ENCODE measurements at regions not wholly inside any gene's neighbourhood (a gene's known extent, or its start where the extent isn't known, plus 50 kb on each side); places are given as distances from the start of the nearest gene placed in this dataset.

- DNase-seq (ENCODE audit: low read depth in 2 of 2) = no peak
Observed at GRCh38 chr10:131795761-131796160, 105.0 kb upstream of the PPP2R2D start.

- no peak for DNase-seq (ENCODE audit: low read depth in 2 of 2)
Observed at GRCh38 chr10:131797626-131798025, 103.2 kb upstream of the PPP2R2D start.

GRCh38 chr10:131799429-131799828 is 101.4 kb upstream of the PPP2R2D start:
- no peak for DNase-seq (ENCODE audit: low read depth in 2 of 2)

- no peak for DNase-seq (ENCODE audit: low read depth in 2 of 2)
Observed at GRCh38 chr10:131802156-131802915, 98.5 kb upstream of the PPP2R2D start.

- DNase-seq (ENCODE audit: low read depth in 2 of 2) = no peak
Observed at GRCh38 chr10:131802996-131803395, 97.8 kb upstream of the PPP2R2D start.

- no peak for DNase-seq (ENCODE audit: low read depth in 2 of 2)
Observed at GRCh38 chr10:131803860-131804425, 96.9 kb upstream of the PPP2R2D start.

GRCh38 chr10:131804551-131805295 is 96.1 kb upstream of the PPP2R2D start:
- no peak for DNase-seq (ENCODE audit: low read depth in 2 of 2)

GRCh38 chr10:131805696-131806095 is 95.1 kb upstream of the PPP2R2D start:
- no peak for DNase-seq (ENCODE audit: low read depth in 2 of 2)

- DNase-seq (ENCODE audit: low read depth in 2 of 2) = no peak
Observed at GRCh38 chr10:131806146-131806545, 94.7 kb upstream of the PPP2R2D start.

GRCh38 chr10:131806646-131807317 is 94.0 kb upstream of the PPP2R2D start:
- DNase-seq (ENCODE audit: low read depth in 2 of 2) = no peak

- no peak for DNase-seq (ENCODE audit: low read depth in 2 of 2)
Observed at GRCh38 chr10:131808370-131808930, 92.4 kb upstream of the PPP2R2D start.

- no peak for DNase-seq (ENCODE audit: low read depth in 2 of 2)
Observed at GRCh38 chr10:131810036-131810804, 90.6 kb upstream of the PPP2R2D start.

GRCh38 chr10:131810805-131811629 is 89.8 kb upstream of the PPP2R2D start:
- DNase-seq (ENCODE audit: low read depth in 2 of 2) = no peak

- no peak for DNase-seq (ENCODE audit: low read depth in 2 of 2)
Observed at GRCh38 chr10:131811630-131812403, 89.0 kb upstream of the PPP2R2D start.

GRCh38 chr10:131812736-131813604 is 87.8 kb upstream of the PPP2R2D start:
- no peak for DNase-seq (ENCODE audit: low read depth in 2 of 2)

- DNase-seq (ENCODE audit: low read depth in 2 of 2) = no peak
Observed at GRCh38 chr10:131814567-131815265, 86.1 kb upstream of the PPP2R2D start.

GRCh38 chr10:131815266-131816156 is 85.3 kb upstream of the PPP2R2D start:
- DNase-seq (ENCODE audit: low read depth in 2 of 2) = no peak

Data from stimulated activated CD4-positive, alpha-beta T cell treated with anti-CD3 and anti-CD28 coated beads, Interleukin-12 subunit alpha, Interleukin-12 subunit beta, amount 100 ng/mL, for 24 hours (primary cell).